GM12878 (cell line): ENCODE measurements at regions not wholly inside any gene's neighbourhood (a gene's known extent, or its start where the extent isn't known, plus 50 kb on each side); places are given as distances from the start of the nearest gene placed in this dataset.

Experiments used
- ATAC-seq: fragments of 200-7000 bp; cut with Tn5 transposase; 3 replicates; pipeline ENCODE4 v1.9.1; 2020; ENCODE audit warnings: mild to moderate bottlenecking, moderate library complexity
- BruUV-seq: library from RNA; stranded (reverse); fragments of 400-500 nt; replicated peaks from 2 replicates; lab custom pipeline; 2021; lab: Mats Ljungman, UMichigan
- CTCF ChIA-PET: fragments of 300-600 bp; sonication (Branson Sonifier 250); formaldehyde crosslinking; extraction: SDS; loops from one replicate; lab custom pipeline; 2021; ENCODE audit warnings: inconsistent platforms; lab: Yijun Ruan, JAX
- POLR2A ChIA-PET: fragments of 350-600 bp; formaldehyde crosslinking; extraction: SDS; loops from one replicate; lab custom pipeline; 2021; ENCODE audit warnings: inconsistent platforms; lab: Charles Lee
- RAD21 ChIA-PET: fragments of 300-600 bp; sonication (Branson Sonifier 250); formaldehyde crosslinking; loops from one replicate; lab custom pipeline; 2023; ENCODE audit warnings: antibody characterized with exemption; ENCODE audit not compliant: unreplicated experiment; lab: Charles Lee
- SMC1A ChIA-PET: fragments of 300-600 bp; sonication (Branson Sonifier 250); formaldehyde crosslinking; loops from one replicate; lab custom pipeline; 2023; ENCODE audit not compliant: unreplicated experiment, uncharacterized antibody; lab: Charles Lee
- DNase-seq: peaks from one replicate; pipeline ENCODE4 v3.0.0-alpha.2; 2011; ENCODE audit warnings: low read depth, low spot score
- FAIRE-seq: peaks from 3 replicates; lab custom pipeline; 2011; peaks lifted over from hg19 to GRCh38; lab: Jason Lieb, UNC
- H2AFZ ChIP-seq: 2 replicates; pipeline ENCODE4 v1.6.0; 2011; ENCODE audit warnings: low read depth, low read length, control low read depth; ENCODE audit not compliant: control insufficient read depth
- H3K27ac ChIP-seq: 2 replicates; pipeline ENCODE4 v1.5.1; 2011; ENCODE audit warnings: control low read depth; ENCODE audit not compliant: control insufficient read depth, insufficient read depth
- H3K27me3 ChIP-seq, 2 experiments: replicated peaks in 1 of 2; 2 replicates each; pipeline versions ENCODE4 v1.6.0 to v1.6.1; 2011; ENCODE audit warnings: low read length in 1 of 2; ENCODE audit not compliant: control insufficient read depth in 2 of 2, insufficient read depth in 2 of 2
- H3K36me3 ChIP-seq, 2 experiments: 2 replicates each; pipeline ENCODE4 v1.5.1; 2011; ENCODE audit warnings: low read length in 1 of 2; ENCODE audit not compliant: control insufficient read depth in 2 of 2, insufficient read depth in 2 of 2
- H3K4me1 ChIP-seq: 2 replicates; pipeline ENCODE4 v1.6.1; 2011; ENCODE audit warnings: mild to moderate bottlenecking, low read length, moderate library complexity, mixed read lengths; ENCODE audit not compliant: control insufficient read depth, insufficient read depth
- H3K4me2 ChIP-seq: 2 replicates; pipeline ENCODE4 v1.6.0; 2011; ENCODE audit warnings: control low read depth; ENCODE audit not compliant: control insufficient read depth, insufficient read depth
- H3K4me3 ChIP-seq: fragments of 200-600 bp; sonication (generic); 2 replicates; pipeline ENCODE4 v1.5.1; 2016
- H3K79me2 ChIP-seq: 2 replicates; pipeline ENCODE4 v1.6.0; 2011; ENCODE audit warnings: low read length; ENCODE audit not compliant: control insufficient read depth, insufficient read depth
- H3K9ac ChIP-seq: 2 replicates; pipeline ENCODE4 v1.8.0; 2011; ENCODE audit warnings: low read length, control low read depth, mixed read lengths; ENCODE audit not compliant: control insufficient read depth, insufficient read depth
- H3K9me3 ChIP-seq: replicated peaks from 3 replicates; pipeline ENCODE4 v1.5.1; 2011; ENCODE audit warnings: mild to moderate bottlenecking, low read length; ENCODE audit not compliant: control insufficient read depth, insufficient read depth
- H4K20me1 ChIP-seq: 2 replicates; pipeline ENCODE4 v1.6.0; 2011; ENCODE audit not compliant: control insufficient read depth, insufficient read depth
- CBFB ChIP-seq: IDR thresholded peaks from 2 replicates; pipeline ENCODE4 v1.6.1; 2016; ENCODE audit warnings: antibody characterized with exemption, low read depth
- NRF1 ChIP-seq: conservative IDR thresholded peaks from 2 replicates; pipeline ENCODE4 v1.6.1; 2011; ENCODE audit warnings: mild to moderate bottlenecking, low read depth, low read length, improper control_type of control experiment
- PML ChIP-seq: IDR thresholded peaks from 2 replicates; pipeline ENCODE4 v1.6.1; 2012; ENCODE audit warnings: low read length, inconsistent platforms
- RAD51 ChIP-seq: fragments of 450-650 bp; IDR thresholded peaks from 2 replicates; pipeline ENCODE4 v1.6.1; 2016; ENCODE audit warnings: moderate library complexity, mild to moderate bottlenecking, inconsistent platforms
- RELA ChIP-seq: fragments of 450-650 bp; IDR thresholded peaks from 2 replicates; pipeline ENCODE4 v1.8.0; 2014; ENCODE audit warnings: borderline replicate concordance; ENCODE audit not compliant: partially characterized antibody
- RFX5 ChIP-seq: IDR thresholded peaks from 2 replicates; pipeline ENCODE4 v1.6.1; 2011; ENCODE audit warnings: low read depth, low read length, improper control_type of control experiment
- SMARCA5 ChIP-seq: fragments of 450-650 bp; IDR thresholded peaks from 2 replicates; pipeline ENCODE4 v1.6.1; 2017; ENCODE audit warnings: mild to moderate bottlenecking
- SUPT20H ChIP-seq: IDR thresholded peaks from 2 replicates; pipeline ENCODE4 v1.6.1; 2011; ENCODE audit warnings: low read depth, mild to moderate bottlenecking, low read length, moderate library complexity, borderline replicate concordance; ENCODE audit not compliant: control insufficient read depth
- TARDBP ChIP-seq: IDR thresholded peaks from 2 replicates; pipeline ENCODE4 v1.6.1; 2016; ENCODE audit warnings: borderline replicate concordance
- WRNIP1 ChIP-seq: IDR thresholded peaks from 2 replicates; pipeline ENCODE4 v1.6.1; 2011; ENCODE audit warnings: low read depth, low read length, improper control_type of control experiment, borderline replicate concordance
- ZNF24 ChIP-seq: fragments of 450-650 bp; IDR thresholded peaks from 2 replicates; pipeline ENCODE4 v1.6.1; 2017; ENCODE audit warnings: antibody characterized with exemption, mild to moderate bottlenecking
- ZZZ3 ChIP-seq: IDR thresholded peaks from 2 replicates; pipeline ENCODE4 v1.6.1; 2011; ENCODE audit warnings: low read depth; ENCODE audit not compliant: control insufficient read depth, insufficient read length
- WGBS: methylation state at CpG from one replicate; pipeline ENCODE4 v1.1.6; 2016; ENCODE audit warnings: low lambda C conversion rate; ENCODE audit not compliant: insufficient replicate concordance, insufficient coverage; ENCODE audit errors: missing lambda C conversion rate; 5-methylcytosine and 5-hydroxymethylcytosine counted together
- in situ Hi-C: fragments of 300-500 bp; cut with MboI; formaldehyde crosslinking; loops from 9 replicates; pipeline ENCODE4 v1.14.3; 2018; ENCODE audit warnings: mixed read lengths
- intact Hi-C: fragments of 100-400 bp; cut with micrococcal nuclease; formaldehyde crosslinking; loops from one replicate; pipeline ENCODE4 v1.14.2; 2022; ENCODE audit not compliant: unreplicated experiment
- TF ChIP-seq, protein P1 (sequence below): IDR thresholded peaks from 2 replicates; pipeline ENCODE4 v1.6.1; 2011; ENCODE audit warnings: borderline replicate concordance, low read depth, mild to moderate bottlenecking, moderate library complexity, low read length; ENCODE audit not compliant: insufficient read depth, poor library complexity, severe bottlenecking
- TF ChIP-seq, protein P2 (sequence below): fragments of 450-650 bp; IDR thresholded peaks from 2 replicates; pipeline ENCODE4 v1.6.1; 2016; ENCODE audit warnings: mild to moderate bottlenecking
- TF ChIP-seq, protein P3 (sequence below): fragments of 150-350 bp; IDR thresholded peaks from 2 replicates; pipeline ENCODE4 v1.6.1; 2016; ENCODE audit warnings: low read depth, low read length
- TF ChIP-seq, protein P4 (sequence below): IDR thresholded peaks from 2 replicates; pipeline ENCODE4 v1.6.1; 2011; ENCODE audit warnings: borderline replicate concordance, low read depth, mild to moderate bottlenecking, moderate library complexity, mixed read lengths, low read length; ENCODE audit not compliant: insufficient read depth; ENCODE audit errors: extremely low read length

DNA sequence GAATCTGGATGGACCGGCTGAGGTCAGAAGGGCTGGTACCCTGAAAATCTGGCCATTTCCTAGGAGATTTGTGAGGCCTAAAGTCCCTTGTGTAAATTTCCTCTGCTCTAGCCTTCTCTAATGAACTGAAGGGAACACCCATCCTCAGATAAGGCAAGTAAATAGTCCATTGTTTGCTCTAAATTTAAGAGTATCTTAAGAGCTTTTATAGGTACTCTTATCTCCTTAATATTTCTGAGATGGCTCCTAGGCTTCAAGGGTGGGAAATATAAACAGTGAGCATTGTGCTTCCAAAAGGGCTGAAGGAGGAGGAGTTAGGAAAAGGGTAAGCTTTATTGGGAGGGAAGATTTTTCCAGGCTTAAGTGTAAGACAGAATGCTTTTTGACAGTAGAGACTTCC lies 148.7 kb upstream of the EDNRB start (continued):
- TF ChIP-seq SMARCA5 (no peak), RFX5 (no peak), TARDBP (no peak)

DNA sequence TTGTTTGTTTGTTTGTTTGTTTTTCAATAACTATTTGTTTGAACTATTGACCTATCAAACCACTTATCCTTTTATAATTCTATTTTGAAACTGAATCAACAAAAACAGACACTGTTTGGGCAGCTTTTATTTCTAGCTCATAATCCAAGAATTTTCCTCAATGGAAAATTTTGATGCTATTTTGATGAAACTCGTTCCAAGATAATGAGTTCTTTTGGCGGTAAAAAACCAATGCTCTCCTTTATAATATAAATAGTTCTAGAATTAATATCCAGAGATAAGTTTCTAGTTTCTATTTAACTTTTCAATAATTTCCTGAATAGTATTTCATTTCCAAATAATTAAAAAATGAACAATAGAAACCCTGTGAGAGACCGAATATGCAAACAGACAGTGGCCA lies 146.5 kb upstream of the EDNRB start:
- intact Hi-C loops (no loop called here), in situ Hi-C loops (no loop called here)
- no peak overlapping the region for H2AFZ ChIP-seq
- no peak overlapping the region for H3K4me3 ChIP-seq
- FAIRE-seq: no peak
- ATAC-seq: no peak
- H3K4me1 ChIP-seq: no peaks in the 10 kb centered on the region
- RAD21 ChIA-PET: no interaction called here
- H3K36me3 ChIP-seq: no peaks in the 10 kb centered on the region
- H3K9ac ChIP-seq: no peak overlapping the region
- SMC1A ChIA-PET: interaction anchor here (1.0 kb wide), 1 partner anchor 56 kb away, joined by 3 read pairs; no protein-coding TSS in a partner anchor
- H3K27ac ChIP-seq: no peak overlapping the region
- WGBS: 58% methylated on average over 3 of the region's 3 CpGs
- BruUV-seq: no TSS peak
- CTCF ChIA-PET: interaction anchor here (0.7 kb wide), 1 partner anchor 119 kb away, joined by 3 read pairs; no protein-coding TSS in a partner anchor
- no peaks in the 10 kb centered on the region; the same call in 2 of the 3 replicates for H3K9me3 ChIP-seq
- no peaks in the 10 kb centered on the region for H3K79me2 ChIP-seq
- no peaks in the 10 kb centered on the region for H4K20me1 ChIP-seq
- POLR2A ChIA-PET: no interaction called here
- no peaks in the 10 kb centered on the region for H3K27me3 ChIP-seq
- H3K4me2 ChIP-seq: no peak overlapping the region
- no peak for DNase-seq
- TF ChIP-seq RELA (no peak), NRF1 (no peak), SMARCA5 (no peak), CBFB (no peak), WRNIP1 (no peak), RFX5 (no peak), SUPT20H (no peak), ZZZ3 (no peak), RAD51 (no peak), ZNF24 (no peak), PML (no peak)
- TF ChIP-seq, protein P1, sequence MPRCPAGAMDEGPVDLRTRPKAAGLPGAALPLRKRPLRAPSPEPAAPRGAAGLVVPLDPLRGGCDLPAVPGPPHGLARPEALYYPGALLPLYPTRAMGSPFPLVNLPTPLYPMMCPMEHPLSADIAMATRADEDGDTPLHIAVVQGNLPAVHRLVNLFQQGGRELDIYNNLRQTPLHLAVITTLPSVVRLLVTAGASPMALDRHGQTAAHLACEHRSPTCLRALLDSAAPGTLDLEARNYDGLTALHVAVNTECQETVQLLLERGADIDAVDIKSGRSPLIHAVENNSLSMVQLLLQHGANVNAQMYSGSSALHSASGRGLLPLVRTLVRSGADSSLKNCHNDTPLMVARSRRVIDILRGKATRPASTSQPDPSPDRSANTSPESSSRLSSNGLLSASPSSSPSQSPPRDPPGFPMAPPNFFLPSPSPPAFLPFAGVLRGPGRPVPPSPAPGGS: no peak
- TF ChIP-seq, protein P2, sequence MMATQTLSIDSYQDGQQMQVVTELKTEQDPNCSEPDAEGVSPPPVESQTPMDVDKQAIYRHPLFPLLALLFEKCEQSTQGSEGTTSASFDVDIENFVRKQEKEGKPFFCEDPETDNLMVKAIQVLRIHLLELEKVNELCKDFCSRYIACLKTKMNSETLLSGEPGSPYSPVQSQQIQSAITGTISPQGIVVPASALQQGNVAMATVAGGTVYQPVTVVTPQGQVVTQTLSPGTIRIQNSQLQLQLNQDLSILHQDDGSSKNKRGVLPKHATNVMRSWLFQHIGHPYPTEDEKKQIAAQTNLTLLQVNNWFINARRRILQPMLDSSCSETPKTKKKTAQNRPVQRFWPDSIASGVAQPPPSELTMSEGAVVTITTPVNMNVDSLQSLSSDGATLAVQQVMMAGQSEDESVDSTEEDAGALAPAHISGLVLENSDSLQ: no peak
- TF ChIP-seq, protein P3, sequence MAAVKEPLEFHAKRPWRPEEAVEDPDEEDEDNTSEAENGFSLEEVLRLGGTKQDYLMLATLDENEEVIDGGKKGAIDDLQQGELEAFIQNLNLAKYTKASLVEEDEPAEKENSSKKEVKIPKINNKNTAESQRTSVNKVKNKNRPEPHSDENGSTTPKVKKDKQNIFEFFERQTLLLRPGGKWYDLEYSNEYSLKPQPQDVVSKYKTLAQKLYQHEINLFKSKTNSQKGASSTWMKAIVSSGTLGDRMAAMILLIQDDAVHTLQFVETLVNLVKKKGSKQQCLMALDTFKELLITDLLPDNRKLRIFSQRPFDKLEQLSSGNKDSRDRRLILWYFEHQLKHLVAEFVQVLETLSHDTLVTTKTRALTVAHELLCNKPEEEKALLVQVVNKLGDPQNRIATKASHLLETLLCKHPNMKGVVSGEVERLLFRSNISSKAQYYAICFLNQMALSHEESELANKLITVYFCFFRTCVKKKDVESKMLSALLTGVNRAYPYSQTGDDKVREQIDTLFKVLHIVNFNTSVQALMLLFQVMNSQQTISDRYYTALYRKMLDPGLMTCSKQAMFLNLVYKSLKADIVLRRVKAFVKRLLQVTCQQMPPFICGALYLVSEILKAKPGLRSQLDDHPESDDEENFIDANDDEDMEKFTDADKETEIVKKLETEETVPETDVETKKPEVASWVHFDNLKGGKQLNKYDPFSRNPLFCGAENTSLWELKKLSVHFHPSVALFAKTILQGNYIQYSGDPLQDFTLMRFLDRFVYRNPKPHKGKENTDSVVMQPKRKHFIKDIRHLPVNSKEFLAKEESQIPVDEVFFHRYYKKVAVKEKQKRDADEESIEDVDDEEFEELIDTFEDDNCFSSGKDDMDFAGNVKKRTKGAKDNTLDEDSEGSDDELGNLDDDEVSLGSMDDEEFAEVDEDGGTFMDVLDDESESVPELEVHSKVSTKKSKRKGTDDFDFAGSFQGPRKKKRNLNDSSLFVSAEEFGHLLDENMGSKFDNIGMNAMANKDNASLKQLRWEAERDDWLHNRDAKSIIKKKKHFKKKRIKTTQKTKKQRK: no peak
- TF ChIP-seq, protein P4, sequence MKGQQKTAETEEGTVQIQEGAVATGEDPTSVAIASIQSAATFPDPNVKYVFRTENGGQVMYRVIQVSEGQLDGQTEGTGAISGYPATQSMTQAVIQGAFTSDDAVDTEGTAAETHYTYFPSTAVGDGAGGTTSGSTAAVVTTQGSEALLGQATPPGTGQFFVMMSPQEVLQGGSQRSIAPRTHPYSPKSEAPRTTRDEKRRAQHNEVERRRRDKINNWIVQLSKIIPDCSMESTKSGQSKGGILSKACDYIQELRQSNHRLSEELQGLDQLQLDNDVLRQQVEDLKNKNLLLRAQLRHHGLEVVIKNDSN: no peak
